HCT116 (cell line): ENCODE measurements at regions not wholly inside any gene's neighbourhood (a gene's known extent, or its start where the extent isn't known, plus 50 kb on each side); places are given as distances from the start of the nearest gene placed in this dataset.

ENCODE experiments used
- EGR1 ChIP-seq: IDR thresholded peaks from 2 replicates; pipeline ENCODE4 v1.6.1; 2012; ENCODE audit warnings: low read depth
- EZH2 ChIP-seq: fragments of 200-600 bp; sonication (generic); IDR thresholded peaks from 2 replicates; pipeline ENCODE4 v1.6.1; 2017; ENCODE audit warnings: antibody characterized with exemption, mixed run types
- JUND ChIP-seq: IDR thresholded peaks from 2 replicates; pipeline ENCODE4 v1.6.1; 2012
- POLR2A ChIP-seq: IDR thresholded peaks from 2 replicates; pipeline ENCODE4 v1.7.0; 2011; ENCODE audit warnings: borderline replicate concordance; ENCODE audit not compliant: insufficient read depth, insufficient read length; ENCODE audit errors: extremely low read depth
- POLR2AphosphoS5 ChIP-seq: IDR thresholded peaks from 2 replicates; pipeline ENCODE4 v1.6.1; 2011; ENCODE audit warnings: mild to moderate bottlenecking, low read depth, low read length, moderate library complexity
- YY1 ChIP-seq: IDR thresholded peaks from 2 replicates; pipeline ENCODE4 v1.6.1; 2011; ENCODE audit warnings: low read length, low read depth, moderate library complexity, mild to moderate bottlenecking; ENCODE audit not compliant: insufficient replicate concordance; ENCODE audit errors: extremely low read depth
- ZFX ChIP-seq: fragments of 450-650 bp; IDR thresholded peaks from 2 replicates; pipeline ENCODE4 v1.6.1; 2017
- TF ChIP-seq, protein P1 (sequence below), 3 experiments: fragments of 200-600 bp in 1 of 3; sonication (generic) in 1 of 3; IDR thresholded peaks in 2 of 3; conservative IDR thresholded peaks in 1 of 3; 2 replicates each; pipeline ENCODE4 v1.5.1; 2012 to 2017; ENCODE audit warnings: low read depth in 2 of 3, low read length in 2 of 3, antibody characterized with exemption in 1 of 3, borderline replicate concordance in 1 of 3, control low read depth in 1 of 3, mild to moderate bottlenecking in 1 of 3, mixed read lengths in 1 of 3, mixed run types in 1 of 3, moderate library complexity in 1 of 3; ENCODE audit not compliant: insufficient read depth in 1 of 3

DNA sequence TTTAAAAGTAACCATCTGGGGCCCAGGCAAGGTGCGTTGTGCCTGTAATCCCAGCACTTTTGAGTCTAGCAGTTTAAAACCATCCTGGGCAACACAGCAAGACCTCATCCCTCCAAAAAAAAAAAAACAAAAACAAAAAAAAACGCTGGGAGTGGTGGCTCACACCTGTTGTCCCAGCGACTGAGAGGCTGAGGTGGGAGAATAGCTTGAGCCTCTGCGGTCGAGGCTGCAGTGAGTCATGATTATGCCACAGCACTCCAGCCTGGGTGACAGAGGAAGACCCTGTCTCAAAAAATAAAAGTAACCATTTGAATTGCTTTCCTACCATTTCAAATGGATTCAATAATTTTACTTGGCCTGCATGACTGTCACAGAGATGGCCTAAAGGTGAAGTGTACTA is 186.5 kb upstream of the ATP2B1 start:
- TF ChIP-seq YY1 (no peak), POLR2A (no peak), JUND (no peak), POLR2AphosphoS5 (no peak), ZFX (no peak), EZH2 (no peak), EGR1 (no peak)
- TF ChIP-seq, protein P1, sequence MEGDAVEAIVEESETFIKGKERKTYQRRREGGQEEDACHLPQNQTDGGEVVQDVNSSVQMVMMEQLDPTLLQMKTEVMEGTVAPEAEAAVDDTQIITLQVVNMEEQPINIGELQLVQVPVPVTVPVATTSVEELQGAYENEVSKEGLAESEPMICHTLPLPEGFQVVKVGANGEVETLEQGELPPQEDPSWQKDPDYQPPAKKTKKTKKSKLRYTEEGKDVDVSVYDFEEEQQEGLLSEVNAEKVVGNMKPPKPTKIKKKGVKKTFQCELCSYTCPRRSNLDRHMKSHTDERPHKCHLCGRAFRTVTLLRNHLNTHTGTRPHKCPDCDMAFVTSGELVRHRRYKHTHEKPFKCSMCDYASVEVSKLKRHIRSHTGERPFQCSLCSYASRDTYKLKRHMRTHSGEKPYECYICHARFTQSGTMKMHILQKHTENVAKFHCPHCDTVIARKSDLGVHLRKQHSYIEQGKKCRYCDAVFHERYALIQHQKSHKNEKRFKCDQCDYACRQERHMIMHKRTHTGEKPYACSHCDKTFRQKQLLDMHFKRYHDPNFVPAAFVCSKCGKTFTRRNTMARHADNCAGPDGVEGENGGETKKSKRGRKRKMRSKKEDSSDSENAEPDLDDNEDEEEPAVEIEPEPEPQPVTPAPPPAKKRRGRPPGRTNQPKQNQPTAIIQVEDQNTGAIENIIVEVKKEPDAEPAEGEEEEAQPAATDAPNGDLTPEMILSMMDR (IDR thresholded peaks at IDR 0.05 in 2 of 3, conservative IDR thresholded peaks at IDR 0.05 in 1 of 3; ENCODE audit: borderline replicate concordance in 1 of 3, insufficient read depth in 1 of 3, low read depth in 2 of 3, low read length in 2 of 3): no peak
